Trophoblast cell (in vitro differentiated cells and primary cell): ENCODE measurements at regions not wholly inside any gene's neighbourhood (a gene's known extent, or its start where the extent isn't known, plus 50 kb on each side); places are given as distances from the start of the nearest gene placed in this dataset.

Source experiments
- DNase-seq, 2 donors: peaks; one replicate each; pipeline ENCODE4 v3.0.0-alpha.2; 2016
- H2AFZ ChIP-seq: 2 replicates; pipeline ENCODE4 v1.6.1; 2013; ENCODE audit warnings: low read length, moderate library complexity, mild to moderate bottlenecking; ENCODE audit not compliant: insufficient read depth, poor library complexity
- H2AK5ac ChIP-seq: 2 replicates; pipeline ENCODE4 v1.6.1; 2013; ENCODE audit warnings: mild to moderate bottlenecking, low read length
- H2BK120ac ChIP-seq: 2 replicates; pipeline ENCODE4 v1.6.1; 2013; ENCODE audit warnings: low read length, mild to moderate bottlenecking, moderate library complexity; ENCODE audit not compliant: insufficient read depth, poor library complexity
- H2BK12ac ChIP-seq: 2 replicates; pipeline ENCODE4 v1.6.1; 2013; ENCODE audit warnings: mild to moderate bottlenecking, low read length, moderate library complexity
- H2BK5ac ChIP-seq: 2 replicates; pipeline ENCODE4 v1.6.1; 2013; ENCODE audit warnings: low read length, low read depth, moderate library complexity, mild to moderate bottlenecking; ENCODE audit not compliant: poor library complexity
- H3K14ac ChIP-seq: 2 replicates; pipeline ENCODE4 v1.6.1; 2013; ENCODE audit warnings: mild to moderate bottlenecking, low read length
- H3K18ac ChIP-seq: 2 replicates; pipeline ENCODE4 v1.6.1; 2013; ENCODE audit warnings: mild to moderate bottlenecking, low read length
- H3K23ac ChIP-seq: 2 replicates; pipeline ENCODE4 v1.6.1; 2013; ENCODE audit warnings: low read length
- H3K27ac ChIP-seq: 2 replicates; pipeline ENCODE4 v1.5.1; 2013; ENCODE audit warnings: low read depth, mild to moderate bottlenecking, inconsistent platforms, low read length, moderate library complexity
- H3K27me3 ChIP-seq: 2 replicates; pipeline ENCODE4 v1.6.1; 2013; ENCODE audit warnings: inconsistent platforms, mild to moderate bottlenecking, low read length, moderate library complexity; ENCODE audit not compliant: insufficient read depth
- H3K36me3 ChIP-seq, 2 experiments: 1 replicate in 1 of 2; 2 replicates in 1 of 2; pipeline ENCODE4 v1.6.1; 2013; ENCODE audit warnings: low read length in 2 of 2, mild to moderate bottlenecking in 2 of 2, moderate library complexity in 1 of 2; ENCODE audit not compliant: insufficient read depth in 2 of 2, control insufficient read depth in 1 of 2
- H3K4ac ChIP-seq: 2 replicates; pipeline ENCODE4 v1.6.1; 2013; ENCODE audit warnings: low read depth, mild to moderate bottlenecking, low read length, moderate library complexity
- H3K4me1 ChIP-seq, 2 experiments: 1 replicate in 1 of 2; 2 replicates in 1 of 2; pipeline ENCODE4 v1.6.1; 2013; ENCODE audit warnings: low read length in 2 of 2, mild to moderate bottlenecking in 2 of 2, moderate library complexity in 1 of 2; ENCODE audit not compliant: insufficient read depth in 2 of 2, control insufficient read depth in 1 of 2
- H3K4me2 ChIP-seq: 2 replicates; pipeline ENCODE4 v1.6.1; 2013; ENCODE audit warnings: inconsistent platforms, mild to moderate bottlenecking, low read length, moderate library complexity
- H3K4me3 ChIP-seq: 2 replicates; pipeline ENCODE4 v1.5.1; 2013; ENCODE audit warnings: mild to moderate bottlenecking, low read depth, low read length, inconsistent platforms
- H3K79me1 ChIP-seq: one replicate; pipeline ENCODE4 v1.6.1; 2013; ENCODE audit warnings: low read length
- H3K79me2 ChIP-seq: 2 replicates; pipeline ENCODE4 v1.6.1; 2013; ENCODE audit warnings: low read length, mild to moderate bottlenecking; ENCODE audit not compliant: control insufficient read depth, insufficient read depth, poor library complexity
- H3K9ac ChIP-seq: 2 replicates; pipeline ENCODE4 v1.6.1; 2013; ENCODE audit warnings: mild to moderate bottlenecking, low read length
- H3K9me3 ChIP-seq: 2 replicates; pipeline ENCODE4 v1.6.1; 2013; ENCODE audit warnings: low read depth, mild to moderate bottlenecking, control low read depth, inconsistent platforms, low read length; ENCODE audit not compliant: insufficient read depth
- H4K12ac ChIP-seq: 2 replicates; pipeline ENCODE4 v1.6.1; 2013; ENCODE audit warnings: low read depth, mild to moderate bottlenecking, low read length, moderate library complexity
- H4K8ac ChIP-seq: 2 replicates; pipeline ENCODE4 v1.6.1; 2013; ENCODE audit warnings: low read depth, mild to moderate bottlenecking, low read length, moderate library complexity
- H4K91ac ChIP-seq: one replicate; pipeline ENCODE4 v1.6.1; 2013; ENCODE audit warnings: low read depth, mild to moderate bottlenecking, low read length, moderate library complexity
- WGBS: extraction: QIAGEN DNeasy Blood & Tissue Kit; methylation state at CpG from one replicate; pipeline ENCODE4 v1.1.7; 2013; ENCODE audit warnings: missing lambda C conversion rate; ENCODE audit not compliant: insufficient read length, insufficient coverage; ENCODE audit errors: extremely low coverage; 5-methylcytosine and 5-hydroxymethylcytosine counted together

- no CpG with 5 or more reads among the region's 2 CpGs for WGBS
- Histone ChIP-seq H2BK5ac (no peak overlapping the region), H2AFZ (no peak overlapping the region), H2BK12ac (no peak overlapping the region), H3K23ac (no peak overlapping the region), H2AK5ac (no peak overlapping the region), H2BK120ac (no peak overlapping the region), H3K9ac (no peak overlapping the region), H3K79me1 (no peaks in the 10 kb centered on the region), H3K9me3 (peaks cover 2% of the 10 kb centered on the region), H4K8ac (no peak overlapping the region), H3K4me3 (no peak overlapping the region), H3K79me2 (no peaks in the 10 kb centered on the region), H3K14ac (no peak overlapping the region), H3K4me1 (no peaks in the 10 kb centered on the region), H3K27me3 (no peaks in the 10 kb centered on the region), H3K4me2 (no peak overlapping the region), H4K12ac (no peak overlapping the region), H4K91ac (no peak overlapping the region), H3K4ac (no peak overlapping the region), H3K36me3 (no peaks in the 10 kb centered on the region), H3K27ac (no peak overlapping the region), H3K18ac (no peak overlapping the region)
- no peak for DNase-seq
Measured at GRCh38 chr11:15635521-15635920, 520.8 kb downstream of the INSC start.

- H3K4ac ChIP-seq: no peak overlapping the region
- no CpG with 5 or more reads among the region's 3 CpGs for WGBS
- H3K27me3 ChIP-seq: no peaks in the 10 kb centered on the region
- H2BK5ac ChIP-seq: no peak overlapping the region
- H3K14ac ChIP-seq: no peak overlapping the region
- H4K12ac ChIP-seq: no peak overlapping the region
- H3K4me3 ChIP-seq: no peak overlapping the region
- H2AFZ ChIP-seq: no peak overlapping the region
- no peak overlapping the region for H3K4me2 ChIP-seq
- H2BK120ac ChIP-seq: no peak overlapping the region
- H3K79me2 ChIP-seq: no peaks in the 10 kb centered on the region
- DNase-seq: no peak
- H3K36me3 ChIP-seq: no peaks in the 10 kb centered on the region
- H3K18ac ChIP-seq: no peak overlapping the region
- no peak overlapping the region for H4K8ac ChIP-seq
- no peak overlapping the region for H3K9ac ChIP-seq
- no peaks in the 10 kb centered on the region for H3K79me1 ChIP-seq
- no peak overlapping the region for H2BK12ac ChIP-seq
- H3K23ac ChIP-seq: no peak overlapping the region
- H4K91ac ChIP-seq: no peak overlapping the region
- H3K4me1 ChIP-seq: no peaks in the 10 kb centered on the region
- H3K9me3 ChIP-seq: peaks cover 2% of the 10 kb centered on the region
- no peak overlapping the region for H2AK5ac ChIP-seq
- no peak overlapping the region for H3K27ac ChIP-seq
Measured at GRCh38 chr11:15636521-15637089, 521.9 kb downstream of the INSC start.

GRCh38 chr11:15638386-15638787, 523.7 kb downstream of the INSC start:
- Histone ChIP-seq H3K23ac (no peak overlapping the region), H2AFZ (no peak overlapping the region), H2BK12ac (no peak overlapping the region), H3K14ac (no peak overlapping the region), H3K36me3 (no peaks in the 10 kb centered on the region), H3K4me3 (no peak overlapping the region), H2AK5ac (no peak overlapping the region), H3K27me3 (no peaks in the 10 kb centered on the region), H3K4me1 (no peaks in the 10 kb centered on the region), H3K4ac (no peak overlapping the region), H3K27ac (no peak overlapping the region), H3K9me3 (peaks cover 2% of the 10 kb centered on the region), H4K12ac (no peak overlapping the region), H4K91ac (no peak overlapping the region), H3K4me2 (no peak overlapping the region), H3K18ac (no peak overlapping the region), H2BK120ac (no peak overlapping the region), H2BK5ac (no peak overlapping the region), H3K9ac (no peak overlapping the region), H4K8ac (no peak overlapping the region), H3K79me2 (no peaks in the 10 kb centered on the region), H3K79me1 (no peaks in the 10 kb centered on the region)
- no peak for DNase-seq
- no CpG with 5 or more reads among the region's 1 CpG for WGBS

- Histone ChIP-seq H3K79me1 (no peaks in the 10 kb centered on the region), H3K9ac (no peak overlapping the region), H3K36me3 (no peaks in the 10 kb centered on the region), H3K27ac (no peak overlapping the region), H3K4me1 (no peaks in the 10 kb centered on the region), H4K12ac (no peak overlapping the region), H2BK120ac (no peak overlapping the region), H3K14ac (no peak overlapping the region), H3K27me3 (no peaks in the 10 kb centered on the region), H2AK5ac (no peak overlapping the region), H3K4me3 (no peak overlapping the region), H3K18ac (no peak overlapping the region), H2AFZ (no peak overlapping the region), H2BK12ac (no peak overlapping the region), H3K23ac (no peak overlapping the region), H3K4ac (no peak overlapping the region), H4K8ac (no peak overlapping the region), H3K4me2 (no peak overlapping the region), H2BK5ac (no peak overlapping the region), H3K9me3 (peaks cover 2% of the 10 kb centered on the region), H4K91ac (no peak overlapping the region), H3K79me2 (no peaks in the 10 kb centered on the region)
- no CpG with 5 or more reads among the region's 9 CpGs for WGBS
- no peak for DNase-seq
Measured at GRCh38 chr11:15640318-15640717, 525.6 kb downstream of the INSC start.
